OCI-LY3 (cell line): ENCODE measurements at regions not wholly inside any gene's neighbourhood (a gene's known extent, or its start where the extent isn't known, plus 50 kb on each side); places are given as distances from the start of the nearest gene placed in this dataset.
A peak's percentile ranks its signal among the peaks of the same experiment; 100 is the strongest.

Source experiments
- H2AFZ ChIP-seq: fragments of 200-600, 300-600 bp; shearing (Covaris generic); 2 replicates; pipeline ENCODE4 v1.6.0; 2014; ENCODE audit warnings: antibody characterized with exemption, low read depth, low read length
- H3K27ac ChIP-seq: fragments of 200-600, 300-600 bp; sonication (generic); 2 replicates; pipeline ENCODE4 v1.5.1; 2014; ENCODE audit warnings: mild to moderate bottlenecking, low read length, moderate library complexity, mixed read lengths
- H3K27me3 ChIP-seq: fragments of 200-600, 300-600 bp; sonication (generic); 2 replicates; pipeline ENCODE4 v1.6.1; 2014; ENCODE audit warnings: low read depth, low read length, mixed read lengths
- H3K36me3 ChIP-seq: fragments of 200-600, 300-600 bp; sonication (generic); replicated peaks from 2 replicates; pipeline ENCODE3; 2014; ENCODE audit warnings: low read depth, low read length, mixed read lengths
- H3K4me1 ChIP-seq: fragments of 300-600, 200-600 bp; sonication (generic); 2 replicates; pipeline ENCODE4 v1.6.1; 2014; ENCODE audit warnings: low read length, mixed read lengths
- H3K4me2 ChIP-seq: fragments of 200-600, 300-600 bp; sonication (generic); 2 replicates; pipeline ENCODE4 v1.6.1; 2014; ENCODE audit warnings: low read length, mixed read lengths
- H3K4me3 ChIP-seq: fragments of 300-600, 200-600 bp; sonication (generic); 2 replicates; pipeline ENCODE4 v1.5.1; 2014; ENCODE audit warnings: antibody characterized with exemption, mild to moderate bottlenecking, low read length, moderate library complexity
- H3K79me2 ChIP-seq: fragments of 300-600, 200-600 bp; shearing (Covaris generic); 2 replicates; pipeline ENCODE4 v1.6.1; 2014; ENCODE audit warnings: mild to moderate bottlenecking, low read length, mixed read lengths
- H3K9ac ChIP-seq: fragments of 300-600, 200-600 bp; shearing (Covaris generic); 2 replicates; pipeline ENCODE4 v1.6.0; 2014; ENCODE audit warnings: mild to moderate bottlenecking, low read length, moderate library complexity
- H3K9me3 ChIP-seq: fragments of 200-600, 300-600 bp; shearing (Covaris generic); 2 replicates; pipeline ENCODE4 v1.6.1; 2014; ENCODE audit warnings: low read length, mixed read lengths; ENCODE audit not compliant: insufficient read depth
- H4K20me1 ChIP-seq: fragments of 200-600, 300-600 bp; sonication (generic); 2 replicates; pipeline ENCODE4 v1.6.1; 2016; ENCODE audit warnings: low read length, mixed read lengths; ENCODE audit not compliant: insufficient read depth
- EZH2phosphoT487 ChIP-seq: fragments of 200-600 bp; shearing (Covaris generic); IDR thresholded peaks from 2 replicates; pipeline ENCODE4 v1.6.1; 2018; ENCODE audit warnings: antibody characterized with exemption, mixed run types, low read depth
- TF ChIP-seq, protein P1 (sequence below): fragments of 200-600, 300-600 bp; sonication (generic); IDR thresholded peaks from 2 replicates; pipeline ENCODE4 v1.5.1; 2014; ENCODE audit warnings: antibody characterized with exemption, low read length, low read depth

DNA sequence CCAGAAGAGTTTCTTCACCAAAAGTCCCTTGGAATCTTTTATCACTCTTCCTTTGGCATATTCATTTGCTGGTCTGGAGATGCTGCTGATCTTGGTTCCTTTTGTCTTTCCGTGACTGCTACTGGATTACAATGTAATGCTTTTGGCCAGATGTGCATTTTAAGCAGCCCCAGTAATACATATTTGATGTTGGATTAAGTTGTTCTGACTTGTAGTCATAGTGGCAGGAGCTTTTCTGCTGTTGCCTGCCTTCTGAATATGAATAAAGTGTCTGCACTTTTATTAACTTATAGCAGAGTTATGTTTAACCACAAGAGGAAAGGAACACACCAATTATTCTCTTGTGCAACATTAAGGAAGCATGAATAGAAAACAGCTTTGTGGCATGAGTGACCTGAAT is 360.0 kb upstream of the DDI1 start:
- no peak overlapping the region for H3K4me3 ChIP-seq

DNA sequence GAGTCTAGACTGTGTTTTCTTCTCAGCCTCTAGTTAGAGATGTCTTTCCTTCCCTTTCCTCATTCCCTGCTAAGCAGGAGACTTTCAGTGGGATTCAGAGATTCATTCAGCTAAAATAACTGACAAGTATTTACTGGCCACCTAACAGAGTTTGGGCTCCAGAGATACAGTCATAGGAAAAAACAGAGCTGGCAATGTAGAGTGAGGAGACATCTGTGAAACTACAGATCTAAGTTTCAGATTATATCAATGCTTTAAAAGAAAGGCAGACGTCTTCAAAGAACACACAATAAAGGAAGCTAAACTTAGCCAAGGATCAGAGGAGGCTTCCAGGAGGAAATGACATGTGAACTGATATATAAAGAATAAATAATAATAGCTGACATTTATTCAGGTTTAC is 355.6 kb upstream of the DDI1 start:
- peaks cover 3% of the 10 kb centered on the region for H3K27me3 ChIP-seq
- TF ChIP-seq EZH2phosphoT487, result no peak
- TF ChIP-seq, protein P1, sequence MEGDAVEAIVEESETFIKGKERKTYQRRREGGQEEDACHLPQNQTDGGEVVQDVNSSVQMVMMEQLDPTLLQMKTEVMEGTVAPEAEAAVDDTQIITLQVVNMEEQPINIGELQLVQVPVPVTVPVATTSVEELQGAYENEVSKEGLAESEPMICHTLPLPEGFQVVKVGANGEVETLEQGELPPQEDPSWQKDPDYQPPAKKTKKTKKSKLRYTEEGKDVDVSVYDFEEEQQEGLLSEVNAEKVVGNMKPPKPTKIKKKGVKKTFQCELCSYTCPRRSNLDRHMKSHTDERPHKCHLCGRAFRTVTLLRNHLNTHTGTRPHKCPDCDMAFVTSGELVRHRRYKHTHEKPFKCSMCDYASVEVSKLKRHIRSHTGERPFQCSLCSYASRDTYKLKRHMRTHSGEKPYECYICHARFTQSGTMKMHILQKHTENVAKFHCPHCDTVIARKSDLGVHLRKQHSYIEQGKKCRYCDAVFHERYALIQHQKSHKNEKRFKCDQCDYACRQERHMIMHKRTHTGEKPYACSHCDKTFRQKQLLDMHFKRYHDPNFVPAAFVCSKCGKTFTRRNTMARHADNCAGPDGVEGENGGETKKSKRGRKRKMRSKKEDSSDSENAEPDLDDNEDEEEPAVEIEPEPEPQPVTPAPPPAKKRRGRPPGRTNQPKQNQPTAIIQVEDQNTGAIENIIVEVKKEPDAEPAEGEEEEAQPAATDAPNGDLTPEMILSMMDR, result no peak
- H3K4me3 ChIP-seq, result no peak overlapping the region
- no peak overlapping the region for H2AFZ ChIP-seq
- H3K36me3 ChIP-seq, result no peaks in the 10 kb centered on the region
- H3K79me2 ChIP-seq, result no peaks in the 10 kb centered on the region
- H3K27ac ChIP-seq, result no peak overlapping the region
- no peaks in the 10 kb centered on the region for H3K9me3 ChIP-seq
- H3K9ac ChIP-seq, result no peak overlapping the region
- peaks cover 9% of the 10 kb centered on the region for H3K4me1 ChIP-seq
- no peak overlapping the region for H3K4me2 ChIP-seq
- H4K20me1 ChIP-seq, result no peaks in the 10 kb centered on the region

More for the DNA sequence above, 360.0 kb upstream of the DDI1 start:
- Histone ChIP-seq H4K20me1 (no peaks in the 10 kb centered on the region), H2AFZ (no peak overlapping the region), H3K27me3 (no peaks in the 10 kb centered on the region; the same call in 1 of the 2 replicates), H3K27ac (no peak overlapping the region), H3K79me2 (no peaks in the 10 kb centered on the region), H3K4me1 (no peaks in the 10 kb centered on the region), H3K9ac (no peak overlapping the region), H3K4me2 (no peak overlapping the region), H3K36me3 (no peaks in the 10 kb centered on the region), H3K9me3 (no peaks in the 10 kb centered on the region)
- TF ChIP-seq, protein P1, result no peak
- TF ChIP-seq EZH2phosphoT487, result no peak

DNA sequence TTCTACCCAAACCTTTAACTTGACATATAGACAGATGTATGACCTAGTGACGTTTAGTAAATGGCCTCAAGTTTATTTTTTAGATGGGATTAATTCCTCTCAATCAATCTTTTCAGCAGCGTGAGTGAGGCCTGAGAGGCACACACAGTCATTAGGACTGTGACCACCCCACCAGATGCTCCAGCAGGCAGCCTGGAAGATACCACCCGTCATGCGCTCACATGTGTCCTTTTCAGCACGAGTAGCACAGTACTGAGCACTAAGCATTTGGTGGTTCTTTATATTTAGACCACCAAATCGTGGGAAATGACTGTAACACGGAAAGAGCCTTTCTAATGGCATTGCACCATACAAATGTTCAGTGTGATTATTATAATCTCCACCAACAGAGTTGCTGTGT is 354.6 kb upstream of the DDI1 start:
- Histone ChIP-seq H3K27me3 (peaks cover 3% of the 10 kb centered on the region), H3K9ac (no peak overlapping the region), H3K9me3 (no peaks in the 10 kb centered on the region), H4K20me1 (no peaks in the 10 kb centered on the region), H3K79me2 (no peaks in the 10 kb centered on the region), H2AFZ (peak overlapping the region; percentile 65; the same call in 1 of the 2 replicates), H3K4me1 (peaks cover 9% of the 10 kb centered on the region), H3K4me2 (peak overlapping the region; percentile 67), H3K36me3 (no peaks in the 10 kb centered on the region), H3K4me3 (peak overlapping the region; percentile 34; the same call in 1 of the 2 replicates), H3K27ac (no peak overlapping the region)
- TF ChIP-seq, protein P1, result no peak
- no peak for TF ChIP-seq EZH2phosphoT487

DNA sequence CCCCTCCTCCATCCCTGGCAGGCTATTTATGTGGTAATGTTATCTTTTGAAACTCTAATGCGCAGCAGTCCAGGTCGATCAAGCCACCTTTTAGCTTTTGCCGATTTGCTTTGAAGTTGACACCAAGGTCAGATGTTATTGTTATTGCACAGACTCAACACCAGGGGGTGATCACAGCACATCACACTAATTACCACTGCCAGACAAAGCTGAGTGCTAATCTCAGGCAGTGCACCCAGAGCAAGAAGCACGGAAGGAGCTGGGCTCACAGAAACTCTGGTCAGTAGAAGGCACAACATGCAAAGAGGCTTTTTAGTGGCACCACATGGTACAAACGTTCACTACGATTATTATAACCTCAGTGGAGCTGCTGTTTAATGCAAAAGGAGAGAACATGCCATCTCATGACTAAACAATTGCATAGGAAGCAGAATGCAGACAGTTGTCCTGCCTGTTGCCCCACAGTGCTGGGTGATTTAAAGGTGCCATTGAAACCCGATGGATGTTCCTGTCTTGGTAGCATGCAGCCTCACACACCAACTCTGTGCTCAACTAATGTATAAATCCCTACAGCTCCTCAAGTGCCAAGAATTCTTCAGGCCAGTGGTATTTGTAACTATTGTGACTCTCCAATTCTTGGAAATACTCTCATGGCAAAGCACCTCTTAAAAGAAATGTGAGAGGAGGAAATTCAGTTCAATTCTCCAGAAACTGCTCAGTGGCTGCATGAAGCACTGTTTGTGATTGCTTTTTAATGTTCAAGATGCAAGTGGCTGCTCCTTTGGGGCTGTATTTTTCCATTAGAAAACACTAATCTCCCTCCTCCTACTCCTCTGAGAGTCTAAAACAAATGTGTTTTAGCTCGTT is 353.9 kb upstream of the DDI1 start:
- peak overlapping the region; percentile 65; the same call in 1 of the 2 replicates for H2AFZ ChIP-seq
- no peaks in the 10 kb centered on the region for H3K79me2 ChIP-seq
- H3K27me3 ChIP-seq, result peaks cover 3% of the 10 kb centered on the region
- no peaks in the 10 kb centered on the region for H3K36me3 ChIP-seq
- H3K4me1 ChIP-seq, result peaks cover 9% of the 10 kb centered on the region
- no peak overlapping the region for H3K9ac ChIP-seq
- no peak for TF ChIP-seq EZH2phosphoT487
- TF ChIP-seq, protein P1, result peak; percentile 64
- no peak overlapping the region for H3K27ac ChIP-seq
- H3K9me3 ChIP-seq, result no peaks in the 10 kb centered on the region
- H4K20me1 ChIP-seq, result no peaks in the 10 kb centered on the region
- H3K4me2 ChIP-seq, result peak overlapping the region; percentile 67
- peak overlapping the region; percentile 34; the same call in 1 of the 2 replicates for H3K4me3 ChIP-seq
